HCT116 (cell line): ENCODE measurements at regions not wholly inside any gene's neighbourhood (a gene's known extent, or its start where the extent isn't known, plus 50 kb on each side); places are given as distances from the start of the nearest gene placed in this dataset.

Experiments
- ATAC-seq: fragments of 200-7000 bp; cut with Tn5 transposase; 2 replicates; pipeline ENCODE4 v1.9.1; 2020; ENCODE audit warnings: mild to moderate bottlenecking, moderate library complexity
- BruUV-seq: library from RNA; stranded (reverse); fragments of 400-500 nt; replicated peaks from 2 replicates; lab custom pipeline; 2021; lab: Mats Ljungman, UMichigan
- CTCF ChIA-PET: fragments of 300-600 bp; sonication (Branson Sonifier 250); formaldehyde crosslinking; loops from one replicate; lab custom pipeline; 2021; ENCODE audit warnings: antibody characterized with exemption; lab: Charles Lee
- POLR2A ChIA-PET: fragments of 300-600, 350-600 bp; sonication (Branson Sonifier 250); formaldehyde crosslinking; loops from one replicate; lab custom pipeline; 2021; ENCODE audit warnings: antibody characterized with exemption; lab: Charles Lee
- RAD21 ChIA-PET, 2 experiments: fragments of 300-600 bp; sonication (Branson Sonifier 250); formaldehyde crosslinking; loops; one replicate each; lab custom pipeline; 2023; ENCODE audit warnings: low total read pairs in 2 of 2; ENCODE audit not compliant: uncharacterized antibody in 2 of 2, unreplicated experiment in 2 of 2, low non-redundant PET in 1 of 2; lab: Charles Lee
- DNase-seq: peaks from one replicate; pipeline ENCODE4 v3.0.0-alpha.2; 2010; ENCODE audit warnings: low read depth, low spot score
- H2AFZ ChIP-seq: fragments of 200-600 bp; shearing (Covaris generic), sonication (generic); 2 replicates; pipeline ENCODE4 v1.6.1; 2017; ENCODE audit warnings: low read depth, mixed run types, mixed read lengths, antibody characterized with exemption, low read length; ENCODE audit not compliant: poor library complexity, severe bottlenecking
- H3K27ac ChIP-seq: 2 replicates; pipeline ENCODE4 v1.5.1; 2012; ENCODE audit warnings: low read depth, low read length
- H3K27me3 ChIP-seq: fragments of 200-600 bp; sonication (generic); 2 replicates; pipeline ENCODE4 v1.6.1; 2016; ENCODE audit warnings: mixed run types, low read length, mixed read lengths; ENCODE audit not compliant: insufficient read depth
- H3K36me3 ChIP-seq, 2 experiments: fragments of 200-500 bp in 1 of 2; fragments of 200-600 bp in 1 of 2; sonication (Bioruptor generic) in 1 of 2; sonication (generic) in 1 of 2; 2 replicates each; pipeline versions ENCODE4 v1.5.1 to v1.6.1; 2014 to 2016; ENCODE audit warnings: low read length in 2 of 2, inconsistent platforms in 1 of 2, mixed read lengths in 1 of 2, mixed run types in 1 of 2; ENCODE audit not compliant: insufficient read depth in 2 of 2, control insufficient read depth in 1 of 2
- H3K4me1 ChIP-seq, 2 experiments: fragments of 200-600 bp in 1 of 2; sonication (generic) in 1 of 2; 2 replicates each; pipeline versions ENCODE4 v1.5.1 to v1.6.1; 2012 to 2017; ENCODE audit warnings: low read length in 2 of 2, inconsistent platforms in 1 of 2, mild to moderate bottlenecking in 1 of 2, mixed read lengths in 1 of 2, mixed run types in 1 of 2, moderate library complexity in 1 of 2; ENCODE audit not compliant: insufficient read depth in 2 of 2, control insufficient read depth in 1 of 2
- H3K4me2 ChIP-seq: fragments of 200-600 bp; sonication (generic); 2 replicates; pipeline ENCODE4 v1.6.1; 2017; ENCODE audit warnings: mixed run types, low read length, mixed read lengths
- H3K4me3 ChIP-seq, 2 experiments: fragments of 200-600 bp in 1 of 2; sonication (generic) in 1 of 2; replicated peaks in 1 of 2; 2 replicates each; pipeline ENCODE4 v1.5.1; 2011 to 2016; ENCODE audit warnings: low read length in 2 of 2, control low read depth in 1 of 2, low read depth in 1 of 2, mild to moderate bottlenecking in 1 of 2, mixed read lengths in 1 of 2, mixed run types in 1 of 2
- H3K79me2 ChIP-seq: fragments of 200-600 bp; sonication (generic); 2 replicates; pipeline ENCODE4 v1.6.1; 2017; ENCODE audit warnings: mild to moderate bottlenecking, mixed run types, low read length, moderate library complexity, mixed read lengths; ENCODE audit not compliant: insufficient read depth
- H3K9ac ChIP-seq: fragments of 200-600 bp; sonication (generic); 2 replicates; pipeline ENCODE4 v1.6.1; 2016; ENCODE audit warnings: low read length, mixed read lengths
- H3K9me2 ChIP-seq: fragments of 200-600 bp; sonication (generic), shearing (Covaris generic); 2 replicates; pipeline ENCODE4 v1.6.1; 2017; ENCODE audit warnings: mixed run types, mild to moderate bottlenecking, moderate library complexity; ENCODE audit not compliant: insufficient read depth
- H3K9me3 ChIP-seq, 2 experiments: fragments of 200-500 bp in 1 of 2; fragments of 200-600 bp in 1 of 2; sonication (Bioruptor generic) in 1 of 2; sonication (generic) in 1 of 2; 2 replicates each; pipeline ENCODE4 v1.6.1; 2014 to 2017; ENCODE audit warnings: low read length in 2 of 2, mixed read lengths in 2 of 2, inconsistent platforms in 1 of 2, low read depth in 1 of 2, mild to moderate bottlenecking in 1 of 2, mixed run types in 1 of 2, moderate library complexity in 1 of 2; ENCODE audit not compliant: control insufficient read depth in 1 of 2, insufficient read depth in 1 of 2
- H4K20me1 ChIP-seq: fragments of 200-600 bp; sonication (generic), shearing (Covaris generic); 2 replicates; pipeline ENCODE4 v1.6.1; 2017; ENCODE audit warnings: mixed run types, mild to moderate bottlenecking, moderate library complexity; ENCODE audit not compliant: insufficient read depth
- ATF3 ChIP-seq: IDR thresholded peaks from 2 replicates; pipeline ENCODE4 v1.6.1; 2012
- CBX3 ChIP-seq: IDR thresholded peaks from 2 replicates; pipeline ENCODE4 v1.6.1; 2012; ENCODE audit warnings: low read depth
- CEBPB ChIP-seq: IDR thresholded peaks from 2 replicates; pipeline ENCODE4 v1.6.1; 2012; ENCODE audit warnings: low read depth
- EGR1 ChIP-seq: IDR thresholded peaks from 2 replicates; pipeline ENCODE4 v1.6.1; 2012; ENCODE audit warnings: low read depth
- ELF1 ChIP-seq: IDR thresholded peaks from 2 replicates; pipeline ENCODE4 v1.6.1; 2012; ENCODE audit warnings: low read depth, borderline replicate concordance
- EZH2 ChIP-seq: fragments of 200-600 bp; sonication (generic); IDR thresholded peaks from 2 replicates; pipeline ENCODE4 v1.6.1; 2017; ENCODE audit warnings: antibody characterized with exemption, mixed run types
- EZH2phosphoT487 ChIP-seq: fragments of 200-600 bp; IDR thresholded peaks from 2 replicates; pipeline ENCODE4 v1.6.1; 2018; ENCODE audit warnings: antibody characterized with exemption, borderline replicate concordance
- FOSL1 ChIP-seq: IDR thresholded peaks from 2 replicates; pipeline ENCODE4 v1.6.1; 2012; ENCODE audit warnings: low read depth
- JUND ChIP-seq: IDR thresholded peaks from 2 replicates; pipeline ENCODE4 v1.6.1; 2012
- POLR2A ChIP-seq: IDR thresholded peaks from 2 replicates; pipeline ENCODE4 v1.7.0; 2011; ENCODE audit warnings: borderline replicate concordance; ENCODE audit not compliant: insufficient read depth, insufficient read length; ENCODE audit errors: extremely low read depth
- POLR2AphosphoS5 ChIP-seq: IDR thresholded peaks from 2 replicates; pipeline ENCODE4 v1.6.1; 2011; ENCODE audit warnings: mild to moderate bottlenecking, low read depth, low read length, moderate library complexity
- RAD21 ChIP-seq: IDR thresholded peaks from 2 replicates; pipeline ENCODE4 v1.6.1; 2012; ENCODE audit warnings: low read depth, mild to moderate bottlenecking
- REST ChIP-seq: IDR thresholded peaks from 2 replicates; pipeline ENCODE4 v1.6.1; 2012; ENCODE audit warnings: low read depth
- SIN3A ChIP-seq: IDR thresholded peaks from 2 replicates; pipeline ENCODE4 v1.6.1; 2012; ENCODE audit warnings: low read depth
- SP1 ChIP-seq: IDR thresholded peaks from 2 replicates; pipeline ENCODE4 v1.6.1; 2012; ENCODE audit warnings: low read depth
- SRF ChIP-seq: IDR thresholded peaks from 2 replicates; pipeline ENCODE4 v1.6.1; 2012; ENCODE audit warnings: low read depth
- TCF7L2 ChIP-seq: IDR thresholded peaks from 2 replicates; pipeline ENCODE4 v1.7.0; 2011; ENCODE audit warnings: borderline replicate concordance, inconsistent platforms; ENCODE audit not compliant: insufficient read depth, insufficient read length; ENCODE audit errors: extremely low read depth
- YY1 ChIP-seq: IDR thresholded peaks from 2 replicates; pipeline ENCODE4 v1.6.1; 2011; ENCODE audit warnings: low read length, low read depth, moderate library complexity, mild to moderate bottlenecking; ENCODE audit not compliant: insufficient replicate concordance; ENCODE audit errors: extremely low read depth
- ZBTB33 ChIP-seq: IDR thresholded peaks from 2 replicates; pipeline ENCODE4 v1.6.1; 2011; ENCODE audit warnings: mild to moderate bottlenecking, low read length, moderate library complexity; ENCODE audit not compliant: insufficient replicate concordance; ENCODE audit errors: extremely low read depth
- ZFX ChIP-seq: fragments of 450-650 bp; IDR thresholded peaks from 2 replicates; pipeline ENCODE4 v1.6.1; 2017
- intact Hi-C: fragments of 100-400 bp; cut with micrococcal nuclease; formaldehyde crosslinking; loops from 2 replicates; pipeline ENCODE4 v1.10.0; 2022

GRCh38 chr5:71829206-71829605, 110.1 kb downstream of the CARTPT start:
- Histone ChIP-seq H3K9ac (no peak overlapping the region), H3K9me3 (no peaks in the 10 kb centered on the region), H4K20me1 (no peaks in the 10 kb centered on the region), H3K4me3 (no peak overlapping the region), H3K27ac (no peak overlapping the region), H3K36me3 (no peaks in the 10 kb centered on the region), H3K27me3 (no peaks in the 10 kb centered on the region), H3K4me2 (no peak overlapping the region), H3K4me1 (peaks cover 0 to 12% of the 10 kb centered on the region in 2 experiments; a peak in 2 of 4 replicates), H2AFZ (no peak overlapping the region), H3K79me2 (no peaks in the 10 kb centered on the region), H3K9me2 (no peaks in the 10 kb centered on the region)
- BruUV-seq, result no TSS peak
- intact Hi-C loops, result no loop called here
- DNase-seq, result no peak
- CTCF ChIA-PET, result no interaction called here
- RAD21 ChIA-PET, result no interaction called here
- POLR2A ChIA-PET, result no interaction called here
- TF ChIP-seq ZBTB33 (no peak), FOSL1 (no peak), REST (no peak), EGR1 (no peak), ATF3 (no peak), TCF7L2 (no peak), SIN3A (no peak), JUND (no peak), ZFX (no peak), SRF (no peak), RAD21 (no peak), EZH2phosphoT487 (no peak), EZH2 (no peak), CBX3 (no peak), YY1 (no peak), SP1 (no peak), CEBPB (no peak), POLR2AphosphoS5 (no peak), POLR2A (no peak), ELF1 (no peak)
- ATAC-seq, result no peak
